A673 (cell line): ENCODE measurements at regions not wholly inside any gene's neighbourhood (a gene's known extent, or its start where the extent isn't known, plus 50 kb on each side); places are given as distances from the start of the nearest gene placed in this dataset.

Source experiments
- BruUV-seq: library from RNA; stranded (reverse); fragments of 400-500 nt; replicated peaks from 2 replicates; lab custom pipeline; 2021; lab: Mats Ljungman, UMichigan
- CTCF ChIA-PET: fragments of 300-600 bp; sonication (Branson Sonifier 250); formaldehyde crosslinking; loops from one replicate; lab custom pipeline; 2022; ENCODE audit warnings: antibody characterized with exemption; lab: Charles Lee
- POLR2A ChIA-PET: fragments of 300-600 bp; sonication (Branson Sonifier 250); formaldehyde crosslinking; loops from one replicate; lab custom pipeline; 2022; ENCODE audit warnings: antibody characterized with exemption; ENCODE audit not compliant: low non-redundant PET; lab: Charles Lee
- DNase-seq: peaks from one replicate; pipeline ENCODE4 v3.0.0-alpha.2; 2015; ENCODE audit warnings: low spot score
- H3K27ac ChIP-seq: fragments of 200-600 bp; sonication (generic); 2 replicates; pipeline ENCODE4 v1.5.1; 2016; ENCODE audit warnings: mixed run types, low read depth, mild to moderate bottlenecking, mixed read lengths, antibody characterized with exemption, low read length; ENCODE audit not compliant: poor library complexity, severe bottlenecking
- H3K27me3 ChIP-seq: fragments of 200-600 bp; sonication (generic); replicated peaks from 2 replicates; pipeline ENCODE4 v1.6.1; 2017; ENCODE audit warnings: mixed run types, low read depth, mild to moderate bottlenecking, mixed read lengths, antibody characterized with exemption, low read length; ENCODE audit not compliant: insufficient read depth, poor library complexity
- H3K36me3 ChIP-seq: fragments of 200-600 bp; sonication (generic); 2 replicates; pipeline ENCODE4 v1.6.1; 2016; ENCODE audit warnings: mixed run types, mild to moderate bottlenecking, mixed read lengths, antibody characterized with exemption, low read length; ENCODE audit not compliant: insufficient read depth, poor library complexity, severe bottlenecking
- H3K4me1 ChIP-seq: fragments of 200-600 bp; sonication (generic); 2 replicates; pipeline ENCODE4 v1.6.1; 2017; ENCODE audit warnings: mixed run types, mild to moderate bottlenecking, mixed read lengths, antibody characterized with exemption, low read length; ENCODE audit not compliant: insufficient read depth, poor library complexity, severe bottlenecking
- H3K4me3 ChIP-seq: fragments of 200-600 bp; sonication (generic); 2 replicates; pipeline ENCODE4 v1.5.1; 2016; ENCODE audit warnings: low read depth, mixed run types, mild to moderate bottlenecking, mixed read lengths, low read length; ENCODE audit not compliant: poor library complexity, severe bottlenecking
- H3K9me3 ChIP-seq: fragments of 200-600 bp; sonication (generic); 2 replicates; pipeline ENCODE4 v1.6.1; 2016; ENCODE audit warnings: mixed run types, low read depth, mild to moderate bottlenecking, mixed read lengths, antibody characterized with exemption, low read length; ENCODE audit not compliant: poor library complexity, severe bottlenecking
- CTCF ChIP-seq: fragments of 300-800, 200-600 bp; sonication (generic); conservative IDR thresholded peaks from 2 replicates; pipeline ENCODE4 v1.5.1; 2017; ENCODE audit warnings: low read depth, mild to moderate bottlenecking, antibody characterized with exemption, low read length, moderate library complexity, mixed read lengths
- EZH2 ChIP-seq: fragments of 200-600 bp; sonication (generic); IDR thresholded peaks from 2 replicates; pipeline ENCODE4 v1.6.1; 2017; ENCODE audit warnings: borderline replicate concordance, low read depth, mild to moderate bottlenecking, mixed read lengths, antibody characterized with exemption, low read length; ENCODE audit not compliant: poor library complexity, severe bottlenecking
- intact Hi-C: fragments of 100-400 bp; cut with micrococcal nuclease; formaldehyde crosslinking; loops from one replicate; pipeline ENCODE4 v1.10.0; 2022; ENCODE audit not compliant: unreplicated experiment

GRCh38 chr11:128196235-128196634, 391.1 kb downstream of the ETS1 start:
- POLR2A ChIA-PET, result interaction anchor here (0.9 kb wide), 1 partner anchor 1005 kb away, joined by 3 read pairs; no protein-coding TSS in a partner anchor
- intact Hi-C loops, result no loop called here
- Histone ChIP-seq H3K4me3 (no peak overlapping the region), H3K27me3 (no peaks in the 10 kb centered on the region), H3K36me3 (no peaks in the 10 kb centered on the region), H3K27ac (no peak overlapping the region), H3K9me3 (no peaks in the 10 kb centered on the region), H3K4me1 (peaks cover 6% of the 10 kb centered on the region)
- CTCF ChIA-PET, result no interaction called here
- no TSS peak for BruUV-seq
- no peak for DNase-seq
- TF ChIP-seq EZH2 (no peak), CTCF (no peak)

- Histone ChIP-seq H3K9me3 (no peaks in the 10 kb centered on the region), H3K4me3 (no peak overlapping the region), H3K27ac (no peak overlapping the region), H3K27me3 (no peaks in the 10 kb centered on the region), H3K4me1 (peaks cover 6% of the 10 kb centered on the region), H3K36me3 (no peaks in the 10 kb centered on the region)
- intact Hi-C loops, result no loop called here
- CTCF ChIA-PET, result no interaction called here
- POLR2A ChIA-PET, result interaction anchor here (0.9 kb wide), 1 partner anchor 1005 kb away, joined by 3 read pairs; no protein-coding TSS in a partner anchor
- DNase-seq, result no peak
- BruUV-seq, result no TSS peak
- no peak for TF ChIP-seq EZH2
- TF ChIP-seq CTCF, result no peak
These were observed 391.6 kb downstream of the ETS1 start for GRCh38 chr11:128195756-128196155.

GRCh38 chr11:128195057-128195751, 392.2 kb downstream of the ETS1 start:
- intact Hi-C loops, result no loop called here
- H3K27ac ChIP-seq, result no peak overlapping the region
- no peak for DNase-seq
- peaks cover 6% of the 10 kb centered on the region for H3K4me1 ChIP-seq
- no TSS peak for BruUV-seq
- no peak overlapping the region for H3K4me3 ChIP-seq
- H3K27me3 ChIP-seq, result no peaks in the 10 kb centered on the region
- H3K9me3 ChIP-seq, result no peaks in the 10 kb centered on the region
- no peaks in the 10 kb centered on the region for H3K36me3 ChIP-seq
- TF ChIP-seq CTCF (no peak; the same call in 1 of the 2 replicates), EZH2 (no peak)
- CTCF ChIA-PET, result no interaction called here
- POLR2A ChIA-PET, result no interaction called here
